Cardiac muscle cell (in vitro differentiated cells and primary cell): ENCODE measurements at regions not wholly inside any gene's neighbourhood (a gene's known extent, or its start where the extent isn't known, plus 50 kb on each side); places are given as distances from the start of the nearest gene placed in this dataset.

Experiments
- DNase-seq, 2 donors: peaks; one replicate each; pipeline versions ENCODE4 v3.0.0 to v3.0.0-alpha.2; 2010 to 2017; ENCODE audit warnings: low read depth in 1 of 2, low spot score in 1 of 2
- H3K27ac ChIP-seq: fragments of 200-600 bp; sonication (generic); 2 replicates; pipeline ENCODE4 v1.5.1; 2016
- H3K27me3 ChIP-seq: fragments of 200-600 bp; sonication (generic); 2 replicates; pipeline ENCODE4 v1.6.0; 2016; ENCODE audit warnings: control low read depth
- H3K36me3 ChIP-seq: fragments of 200-600 bp; sonication (generic); 2 replicates; pipeline ENCODE4 v1.5.1; 2016; ENCODE audit warnings: control low read depth
- H3K4me1 ChIP-seq: fragments of 200-600 bp; sonication (generic); 2 replicates; pipeline ENCODE4 v1.8.1; 2017; ENCODE audit warnings: low read depth, mild to moderate bottlenecking, mixed run types
- H3K4me3 ChIP-seq: fragments of 200-600 bp; sonication (generic); 2 replicates; pipeline ENCODE4 v1.5.1; 2016; ENCODE audit warnings: mild to moderate bottlenecking
- H3K9me3 ChIP-seq: fragments of 200-600 bp; sonication (generic); 2 replicates; pipeline ENCODE4 v1.5.1; 2017; ENCODE audit warnings: low read depth, mild to moderate bottlenecking, control low read depth
- CTCF ChIP-seq: IDR thresholded peaks from 2 replicates; pipeline ENCODE4 v1.5.1; 2012; ENCODE audit warnings: low read depth, mild to moderate bottlenecking, low read length

GRCh38 chr11:96696731-96697130, 306.9 kb downstream of the JRKL start:
- Histone ChIP-seq H3K27ac (no peak overlapping the region), H3K4me1 (no peaks in the 10 kb centered on the region), H3K9me3 (no peaks in the 10 kb centered on the region), H3K36me3 (no peaks in the 10 kb centered on the region), H3K4me3 (no peak overlapping the region), H3K27me3 (no peaks in the 10 kb centered on the region)
- no peak for TF ChIP-seq CTCF
- no peak for DNase-seq

GRCh38 chr11:96697466-96697865, 307.7 kb downstream of the JRKL start:
- no peak for TF ChIP-seq CTCF
- Histone ChIP-seq H3K27ac (no peak overlapping the region), H3K4me3 (no peak overlapping the region), H3K4me1 (no peaks in the 10 kb centered on the region), H3K36me3 (no peaks in the 10 kb centered on the region), H3K9me3 (no peaks in the 10 kb centered on the region), H3K27me3 (no peaks in the 10 kb centered on the region)
- no peak for DNase-seq

- TF ChIP-seq CTCF: no peak
- Histone ChIP-seq H3K27ac (peak overlapping the region; percentile 41), H3K36me3 (no peaks in the 10 kb centered on the region), H3K4me3 (no peak overlapping the region), H3K4me1 (peaks cover 12% of the 10 kb centered on the region), H3K27me3 (no peaks in the 10 kb centered on the region), H3K9me3 (no peaks in the 10 kb centered on the region)
- peak; percentile 39 to 55 for DNase-seq
These were observed 315.0 kb downstream of the JRKL start for GRCh38 chr11:96704847-96705246.

GRCh38 chr11:96706761-96707160, 316.9 kb downstream of the JRKL start:
- Histone ChIP-seq H3K36me3 (no peaks in the 10 kb centered on the region), H3K27ac (no peak overlapping the region), H3K4me1 (peaks cover 12% of the 10 kb centered on the region), H3K9me3 (no peaks in the 10 kb centered on the region), H3K4me3 (no peak overlapping the region), H3K27me3 (no peaks in the 10 kb centered on the region)
- no peak for DNase-seq
- no peak for TF ChIP-seq CTCF

GRCh38 chr11:96707273-96707672, 317.5 kb downstream of the JRKL start:
- peaks cover 12% of the 10 kb centered on the region for H3K4me1 ChIP-seq
- no peak for DNase-seq
- no peak overlapping the region for H3K27ac ChIP-seq
- H3K27me3 ChIP-seq: no peaks in the 10 kb centered on the region
- no peaks in the 10 kb centered on the region for H3K36me3 ChIP-seq
- H3K4me3 ChIP-seq: no peak overlapping the region
- no peaks in the 10 kb centered on the region for H3K9me3 ChIP-seq
- TF ChIP-seq CTCF: no peak
